Gastrocnemius medialis (tissue), 4 donors: ENCODE measurements at regions not wholly inside any gene's neighbourhood (a gene's known extent, or its start where the extent isn't known, plus 50 kb on each side); places are given as distances from the start of the nearest gene placed in this dataset.

Experiments used
- ATAC-seq, 2 donors: fragments of 150-250 bp; one replicate each; pipeline ENCODE4 v1.9.1; 2016
- DNase-seq, 2 donors: peaks; one replicate each; pipeline ENCODE4 v3.0.0-alpha.2; 2019
- H3K27ac ChIP-seq, 4 donors: fragments of 200-600 bp; sonication (generic); 1 replicate in 1 of 4; 2 replicates in 3 of 4; pipeline ENCODE4 v1.5.1; 2016 to 2018; ENCODE audit warnings: mild to moderate bottlenecking in 2 of 4, moderate library complexity in 1 of 4
- H3K27me3 ChIP-seq, 3 donors: fragments of 200-600 bp; sonication (generic) in 2 of 3; 1 replicate in 1 of 3; 2 replicates in 2 of 3; pipeline versions ENCODE4 v1.5.1 to v1.6.0; 2016 to 2019; ENCODE audit warnings: mild to moderate bottlenecking in 1 of 3, moderate library complexity in 1 of 3
- H3K36me3 ChIP-seq, 2 donors: fragments of 200-600 bp; sonication (generic) in 1 of 2; one replicate each; pipeline ENCODE4 v1.5.1; 2017 to 2018
- H3K4me1 ChIP-seq, 2 donors: fragments of 200-600 bp; sonication (generic) in 1 of 2; one replicate each; pipeline ENCODE4 v1.5.1; 2016 to 2017; ENCODE audit warnings: mild to moderate bottlenecking in 2 of 2
- H3K4me3 ChIP-seq, 4 donors: fragments of 200-600 bp; sonication (generic) in 3 of 4; 1 replicate in 1 of 4; 2 replicates in 3 of 4; pipeline ENCODE4 v1.5.1; 2016 to 2019; ENCODE audit warnings: mild to moderate bottlenecking in 2 of 4
- H3K9me3 ChIP-seq, 3 donors: fragments of 200-600 bp; sonication (generic) in 2 of 3; 1 replicate in 1 of 3; 2 replicates in 2 of 3; pipeline ENCODE4 v1.5.1; 2016 to 2019
- CTCF ChIP-seq, 5 experiments: fragments of 450-650 bp in 3 of 5; fragments of 200-600 bp in 2 of 5; sonication (generic) in 2 of 5; IDR thresholded peaks in 4 of 5; conservative IDR thresholded peaks in 1 of 5; 1 replicate in 4 of 5; 2 replicates in 1 of 5; pipeline ENCODE4 v1.5.1; 2016 to 2019; ENCODE audit warnings: antibody characterized with exemption in 5 of 5, mild to moderate bottlenecking in 3 of 5, moderate library complexity in 3 of 5
- POLR2A ChIP-seq, 2 donors: fragments of 450-650 bp; IDR thresholded peaks; one replicate each; pipeline ENCODE4 v1.6.1; 2017; ENCODE audit warnings: antibody characterized with exemption in 2 of 2, mild to moderate bottlenecking in 2 of 2, moderate library complexity in 2 of 2
- in situ Hi-C, 4 donors: fragments of 200-750 bp; cut with MboI; loops; one replicate each; pipeline versions ENCODE4 v1.15.0 to v1.8.0; 2017; ENCODE audit warnings: low sequenced_read_pairs in 4 of 4
- intact Hi-C: fragments of 100-400 bp; cut with DNase I; formaldehyde crosslinking; loops from one replicate; pipeline ENCODE4 v1.15.1; 2023; ENCODE audit warnings: low total_unique reads

DNA sequence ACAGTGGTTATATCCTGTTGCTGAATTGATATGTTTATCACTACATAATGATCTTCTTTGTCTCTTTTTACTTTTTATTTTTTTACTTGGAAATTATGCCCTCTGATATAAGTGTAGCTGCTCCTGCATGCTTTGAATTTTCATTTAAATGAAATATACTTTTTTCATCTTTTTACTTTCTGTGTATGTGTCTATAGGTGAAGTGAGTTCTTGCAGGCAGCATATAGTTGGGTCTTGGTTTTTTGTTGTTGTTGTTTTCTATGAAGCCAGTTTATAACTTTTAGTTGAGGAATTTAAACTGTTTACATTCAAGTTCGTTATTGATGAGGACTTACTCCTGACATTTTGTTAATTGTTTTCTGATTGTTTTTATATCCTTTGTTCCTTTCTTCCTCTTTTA is 103.1 kb upstream of the DOK5 start:
- DNase-seq = no peak

GRCh38 chr20:54377992-54378773 is 97.2 kb upstream of the DOK5 start:
- Histone ChIP-seq H3K4me1 (no peaks in the 10 kb centered on the region), H3K36me3 (no peaks in the 10 kb centered on the region), H3K27ac (no peak overlapping the region), H3K4me3 (no peak overlapping the region), H3K27me3 (no peaks in the 10 kb centered on the region), H3K9me3 (no peaks in the 10 kb centered on the region)
- in situ Hi-C loops = no loop called here
- intact Hi-C loops = no loop called here
- DNase-seq = no peak
- TF ChIP-seq POLR2A (IDR thresholded peaks at IDR 0.05) = no peak
- no peak for TF ChIP-seq CTCF (IDR thresholded peaks at IDR 0.05 in 4 of 5, conservative IDR thresholded peaks at IDR 0.05 in 1 of 5)
- no peak for ATAC-seq

More for the DNA sequence above, 103.1 kb upstream of the DOK5 start:
- intact Hi-C loops (no loop called here), in situ Hi-C loops (no loop called here)
- H3K4me3 ChIP-seq = no peak overlapping the region
- no peaks in the 10 kb centered on the region for H3K4me1 ChIP-seq
- H3K27ac ChIP-seq = no peak overlapping the region
- H3K36me3 ChIP-seq = no peaks in the 10 kb centered on the region
- H3K27me3 ChIP-seq = no peaks in the 10 kb centered on the region
- ATAC-seq = no peak
- no peak for TF ChIP-seq CTCF (IDR thresholded peaks at IDR 0.05 in 4 of 5, conservative IDR thresholded peaks at IDR 0.05 in 1 of 5)
- TF ChIP-seq POLR2A (IDR thresholded peaks at IDR 0.05) = no peak
- H3K9me3 ChIP-seq = no peaks in the 10 kb centered on the region

- DNase-seq (no peak), ATAC-seq (no peak)
- H3K4me3 ChIP-seq = no peak overlapping the region
- no peaks in the 10 kb centered on the region for H3K27me3 ChIP-seq
- in situ Hi-C loops (no loop called here), intact Hi-C loops (no loop called here)
- no peaks in the 10 kb centered on the region for H3K9me3 ChIP-seq
- H3K27ac ChIP-seq = no peak overlapping the region
- H3K4me1 ChIP-seq = no peaks in the 10 kb centered on the region
- TF ChIP-seq POLR2A (IDR thresholded peaks at IDR 0.05) (no peak), CTCF (IDR thresholded peaks at IDR 0.05 in 4 of 5, conservative IDR thresholded peaks at IDR 0.05 in 1 of 5) (no peak)
- no peaks in the 10 kb centered on the region for H3K36me3 ChIP-seq
Observed at GRCh38 chr20:54379893-54380584, 95.4 kb upstream of the DOK5 start.

DNA sequence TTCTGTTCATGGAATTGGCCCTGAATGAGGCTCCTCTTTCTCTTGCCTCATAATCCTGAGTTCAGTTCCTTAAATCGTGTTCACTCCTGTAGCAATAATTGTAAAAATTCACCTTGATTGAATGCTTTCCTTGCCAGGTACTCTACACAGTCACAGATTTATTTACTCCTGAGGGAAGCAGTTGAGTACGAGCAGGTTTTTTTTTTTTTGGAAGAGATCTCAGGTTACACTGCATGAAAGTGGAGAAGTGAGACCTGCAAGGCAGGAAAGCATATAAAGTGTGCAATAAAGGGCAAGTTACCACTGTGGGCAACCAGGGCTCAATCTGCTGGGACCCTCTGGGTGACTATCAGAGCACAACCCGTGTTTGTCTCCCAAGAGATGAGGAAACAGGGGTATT is 93.0 kb upstream of the DOK5 start:
- no peak for TF ChIP-seq POLR2A (IDR thresholded peaks at IDR 0.05)
- no peak for TF ChIP-seq CTCF (IDR thresholded peaks at IDR 0.05 in 4 of 5, conservative IDR thresholded peaks at IDR 0.05 in 1 of 5)
- intact Hi-C loops = no loop called here
- no peaks in the 10 kb centered on the region for H3K4me1 ChIP-seq
- no peaks in the 10 kb centered on the region for H3K36me3 ChIP-seq
- H3K27ac ChIP-seq = no peak overlapping the region
- H3K27me3 ChIP-seq = no peaks in the 10 kb centered on the region
- no peak for ATAC-seq
- no peaks in the 10 kb centered on the region for H3K9me3 ChIP-seq
- no peak overlapping the region for H3K4me3 ChIP-seq
- in situ Hi-C loops = no loop called here
- no peak for DNase-seq
